ENCODE measurements at regions not wholly inside any gene's neighbourhood (a gene's known extent, or its start where the extent isn't known, plus 50 kb on each side); places are given as distances from the start of the nearest gene placed in this dataset.
A peak's percentile ranks its signal among the peaks of the same experiment; 100 is the strongest.
"Not testable (repeated sequence)": the region's sequence is repeated elsewhere in the genome, so short reads cannot be mapped to it uniquely, and the experiment has no call there.

GRCh38 chr2:140108706-140109475 is 1328.7 kb upstream of the NXPH2 start:
- WGBS: 70% methylated on average over 5 of the region's 5 CpGs
- no peaks in the 10 kb centered on the region for H3K36me3 ChIP-seq (ENCODE audit: insufficient read depth)
- H3K27ac ChIP-seq (ENCODE audit: low read depth): no peak overlapping the region
- no peak for DNase-seq (ENCODE audit: extremely low spot score)
- H3K4me3 ChIP-seq (ENCODE audit: low read depth, low read length): no peak overlapping the region
- H3K4me1 ChIP-seq (ENCODE audit: insufficient read depth): no peaks in the 10 kb centered on the region

- Histone ChIP-seq H3K36me3 (ENCODE audit: insufficient read depth) (no peaks in the 10 kb centered on the region), H3K4me3 (ENCODE audit: low read depth, low read length) (no peak overlapping the region), H3K4me1 (ENCODE audit: insufficient read depth) (no peaks in the 10 kb centered on the region), H3K27ac (ENCODE audit: low read depth) (no peak overlapping the region)
- no peak for DNase-seq (ENCODE audit: extremely low spot score)
- 95% methylated on average over 1 of the region's 1 CpG for WGBS
Measured at GRCh38 chr2:140091926-140092325, 1311.7 kb upstream of the NXPH2 start.

GRCh38 chr2:140086964-140087363 is 1306.8 kb upstream of the NXPH2 start:
- DNase-seq (ENCODE audit: extremely low spot score): no peak
- Histone ChIP-seq H3K4me3 (ENCODE audit: low read depth, low read length) (no peak overlapping the region), H3K4me1 (ENCODE audit: insufficient read depth) (no peaks in the 10 kb centered on the region), H3K27ac (ENCODE audit: low read depth) (no peak overlapping the region), H3K36me3 (ENCODE audit: insufficient read depth) (no peaks in the 10 kb centered on the region)
- WGBS: 80% methylated on average over 1 of the region's 1 CpG

- Histone ChIP-seq H3K27ac (ENCODE audit: low read depth) (no peak overlapping the region), H3K4me1 (ENCODE audit: insufficient read depth) (no peaks in the 10 kb centered on the region), H3K4me3 (ENCODE audit: low read depth, low read length) (no peak overlapping the region), H3K36me3 (ENCODE audit: insufficient read depth) (no peaks in the 10 kb centered on the region)
- no peak for DNase-seq (ENCODE audit: extremely low spot score)
Measured at GRCh38 chr2:140085674-140086073, 1305.5 kb upstream of the NXPH2 start.

- H3K36me3 ChIP-seq (ENCODE audit: insufficient read depth): no peaks in the 10 kb centered on the region
- no peak overlapping the region for H3K4me3 ChIP-seq (ENCODE audit: low read depth, low read length)
- no peaks in the 10 kb centered on the region for H3K4me1 ChIP-seq (ENCODE audit: insufficient read depth)
- DNase-seq (ENCODE audit: extremely low spot score): no peak
- no peak overlapping the region for H3K27ac ChIP-seq (ENCODE audit: low read depth)
Measured at GRCh38 chr2:140079038-140079437, 1298.8 kb upstream of the NXPH2 start.

- Histone ChIP-seq H3K4me1 (ENCODE audit: insufficient read depth) (no peaks in the 10 kb centered on the region), H3K36me3 (ENCODE audit: insufficient read depth) (no peaks in the 10 kb centered on the region), H3K27ac (ENCODE audit: low read depth) (no peak overlapping the region), H3K4me3 (ENCODE audit: low read depth, low read length) (no peak overlapping the region)
- no peak for DNase-seq (ENCODE audit: extremely low spot score)
- WGBS: 94% methylated on average over 2 of the region's 2 CpGs
Measured at GRCh38 chr2:140076164-140076563, 1296.0 kb upstream of the NXPH2 start.

GRCh38 chr2:140073763-140074162 is 1293.6 kb upstream of the NXPH2 start:
- not testable (repeated sequence) for H3K27ac ChIP-seq (ENCODE audit: low read depth); H3K4me1 ChIP-seq (ENCODE audit: insufficient read depth); DNase-seq (ENCODE audit: extremely low spot score); H3K36me3 ChIP-seq (ENCODE audit: insufficient read depth); H3K4me3 ChIP-seq (ENCODE audit: low read depth, low read length)
- WGBS: 96% methylated on average over 30 of the region's 30 CpGs

- Histone ChIP-seq H3K4me1 (ENCODE audit: insufficient read depth) (no peaks in the 10 kb centered on the region), H3K36me3 (ENCODE audit: insufficient read depth) (no peaks in the 10 kb centered on the region), H3K27ac (ENCODE audit: low read depth) (no peak overlapping the region), H3K4me3 (ENCODE audit: low read depth, low read length) (no peak overlapping the region)
- no peak for DNase-seq (ENCODE audit: extremely low spot score)
- 86% methylated on average over 1 of the region's 1 CpG for WGBS
Measured at GRCh38 chr2:140067661-140068060, 1287.5 kb upstream of the NXPH2 start.

GRCh38 chr2:140064243-140064642 is 1284.1 kb upstream of the NXPH2 start:
- Histone ChIP-seq H3K27ac (ENCODE audit: low read depth) (no peak overlapping the region), H3K4me1 (ENCODE audit: insufficient read depth) (no peaks in the 10 kb centered on the region), H3K36me3 (ENCODE audit: insufficient read depth) (no peaks in the 10 kb centered on the region), H3K4me3 (ENCODE audit: low read depth, low read length) (no peak overlapping the region)
- no peak for DNase-seq (ENCODE audit: extremely low spot score)
- 96% methylated on average over 1 of the region's 1 CpG for WGBS

GRCh38 chr2:140063356-140063755 is 1283.2 kb upstream of the NXPH2 start:
- Histone ChIP-seq H3K4me1 (ENCODE audit: insufficient read depth) (no peaks in the 10 kb centered on the region), H3K4me3 (ENCODE audit: low read depth, low read length) (no peak overlapping the region), H3K27ac (ENCODE audit: low read depth) (no peak overlapping the region), H3K36me3 (ENCODE audit: insufficient read depth) (no peaks in the 10 kb centered on the region)
- peak; percentile 13 for DNase-seq (ENCODE audit: extremely low spot score)
- 58% methylated on average over 2 of the region's 2 CpGs for WGBS

GRCh38 chr2:140061240-140061639 is 1281.0 kb upstream of the NXPH2 start:
- no peak for DNase-seq (ENCODE audit: extremely low spot score)
- Histone ChIP-seq H3K36me3 (ENCODE audit: insufficient read depth) (no peaks in the 10 kb centered on the region), H3K4me1 (ENCODE audit: insufficient read depth) (no peaks in the 10 kb centered on the region), H3K27ac (ENCODE audit: low read depth) (no peak overlapping the region), H3K4me3 (ENCODE audit: low read depth, low read length) (no peak overlapping the region)
- 93% methylated on average over 1 of the region's 1 CpG for WGBS

- no peaks in the 10 kb centered on the region for H3K4me1 ChIP-seq (ENCODE audit: insufficient read depth)
- no peak overlapping the region for H3K27ac ChIP-seq (ENCODE audit: low read depth)
- H3K4me3 ChIP-seq (ENCODE audit: low read depth, low read length): no peak overlapping the region
- WGBS: 56% methylated on average over 1 of the region's 1 CpG
- H3K36me3 ChIP-seq (ENCODE audit: insufficient read depth): no peaks in the 10 kb centered on the region
- no peak for DNase-seq (ENCODE audit: extremely low spot score)
Measured at GRCh38 chr2:140057928-140058327, 1277.7 kb upstream of the NXPH2 start.

GRCh38 chr2:140041811-140042210 is 1261.6 kb upstream of the NXPH2 start:
- no peak for DNase-seq (ENCODE audit: extremely low spot score)
- Histone ChIP-seq H3K4me3 (ENCODE audit: low read depth, low read length) (no peak overlapping the region), H3K36me3 (ENCODE audit: insufficient read depth) (no peaks in the 10 kb centered on the region), H3K27ac (ENCODE audit: low read depth) (no peak overlapping the region), H3K4me1 (ENCODE audit: insufficient read depth) (no peaks in the 10 kb centered on the region)

- no peaks in the 10 kb centered on the region for H3K36me3 ChIP-seq (ENCODE audit: insufficient read depth)
- H3K4me3 ChIP-seq (ENCODE audit: low read depth, low read length): no peak overlapping the region
- 86% methylated on average over 1 of the region's 1 CpG for WGBS
- no peak for DNase-seq (ENCODE audit: extremely low spot score)
- no peaks in the 10 kb centered on the region for H3K4me1 ChIP-seq (ENCODE audit: insufficient read depth)
- no peak overlapping the region for H3K27ac ChIP-seq (ENCODE audit: low read depth)
Measured at GRCh38 chr2:140041239-140041638, 1261.0 kb upstream of the NXPH2 start.

GRCh38 chr2:140033638-140034037 is 1253.4 kb upstream of the NXPH2 start:
- Histone ChIP-seq H3K4me1 (ENCODE audit: insufficient read depth) (no peaks in the 10 kb centered on the region), H3K36me3 (ENCODE audit: insufficient read depth) (no peaks in the 10 kb centered on the region), H3K27ac (ENCODE audit: low read depth) (no peak overlapping the region), H3K4me3 (ENCODE audit: low read depth, low read length) (no peak overlapping the region)
- no peak for DNase-seq (ENCODE audit: extremely low spot score)
- WGBS: 78% methylated on average over 2 of the region's 2 CpGs
